SK-N-SH treated with all-trans-retinoic acid at 6 μM for 48 hours (cell line): ENCODE measurements at regions not wholly inside any gene's neighbourhood (a gene's known extent, or its start where the extent isn't known, plus 50 kb on each side); places are given as distances from the start of the nearest gene placed in this dataset.

Experiments
- CSDC2 ChIP-seq: fragments of 250-450 bp; sonication (Bioruptor Pico); IDR thresholded peaks from 2 replicates; pipeline ENCODE4 v1.5.0; 2020; ENCODE audit warnings: mild to moderate bottlenecking, moderate library complexity
- RARB ChIP-seq: fragments of 250-450 bp; sonication (Bioruptor Pico); IDR thresholded peaks from 2 replicates; pipeline ENCODE4 v1.8.0; 2021; ENCODE audit warnings: mild to moderate bottlenecking, moderate library complexity

GRCh38 chr9:113687680-113688371 lies 188.3 kb upstream of the ZNF618 start:
- TF ChIP-seq CSDC2 (CRISPR knock-in tag) (no peak), RARB (CRISPR knock-in tag) (no peak)
